Suprapubic skin (tissue), 4 donors: ENCODE measurements at regions not wholly inside any gene's neighbourhood (a gene's known extent, or its start where the extent isn't known, plus 50 kb on each side); places are given as distances from the start of the nearest gene placed in this dataset.

Experiments
- EP300 ChIP-seq: sonication (generic); formaldehyde crosslinking; IDR thresholded peaks from one replicate; pipeline ENCODE4 v1.6.1; 2017; ENCODE audit warnings: antibody characterized with exemption
- POLR2A ChIP-seq, 2 donors: fragments of 450-650 bp; IDR thresholded peaks; one replicate each; pipeline ENCODE4 v1.6.1; 2017; ENCODE audit warnings: antibody characterized with exemption in 2 of 2, mild to moderate bottlenecking in 2 of 2, moderate library complexity in 2 of 2
- POLR2AphosphoS5 ChIP-seq, 3 donors: sonication (generic); formaldehyde crosslinking; IDR thresholded peaks; one replicate each; pipeline ENCODE4 v1.6.1; 2017; ENCODE audit warnings: antibody characterized with exemption in 3 of 3
- TF ChIP-seq, protein P1 (sequence below), 2 donors: fragments of 200-600 bp in 1 of 2; fragments of 450-650 bp in 1 of 2; sonication (generic) in 1 of 2; IDR thresholded peaks; one replicate each; pipeline ENCODE4 v1.5.1; 2016 to 2019; ENCODE audit warnings: antibody characterized with exemption in 2 of 2, mild to moderate bottlenecking in 1 of 2, moderate library complexity in 1 of 2

DNA sequence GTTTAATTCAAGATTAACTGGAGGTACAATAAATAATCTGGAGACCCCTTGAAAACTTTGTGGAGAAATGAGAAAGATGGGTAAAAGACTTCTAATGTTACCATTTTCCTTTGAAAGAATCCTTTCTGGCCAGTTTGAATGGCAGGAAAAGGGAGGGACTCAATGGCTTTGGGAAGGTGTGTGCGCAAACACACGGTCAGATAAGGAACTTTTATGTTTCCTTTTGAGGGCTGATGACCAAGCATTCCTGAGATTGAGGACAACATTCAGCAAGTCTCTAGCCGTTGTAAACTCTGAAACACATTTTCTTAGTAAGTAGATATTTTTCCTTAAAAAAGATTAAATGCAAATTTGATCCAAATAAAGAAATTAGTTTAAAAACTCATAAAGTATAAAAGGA is 909.7 kb upstream of the TENM4 start:
- TF ChIP-seq POLR2A (IDR thresholded peaks at IDR 0.05), result no peak
- TF ChIP-seq, protein P1, sequence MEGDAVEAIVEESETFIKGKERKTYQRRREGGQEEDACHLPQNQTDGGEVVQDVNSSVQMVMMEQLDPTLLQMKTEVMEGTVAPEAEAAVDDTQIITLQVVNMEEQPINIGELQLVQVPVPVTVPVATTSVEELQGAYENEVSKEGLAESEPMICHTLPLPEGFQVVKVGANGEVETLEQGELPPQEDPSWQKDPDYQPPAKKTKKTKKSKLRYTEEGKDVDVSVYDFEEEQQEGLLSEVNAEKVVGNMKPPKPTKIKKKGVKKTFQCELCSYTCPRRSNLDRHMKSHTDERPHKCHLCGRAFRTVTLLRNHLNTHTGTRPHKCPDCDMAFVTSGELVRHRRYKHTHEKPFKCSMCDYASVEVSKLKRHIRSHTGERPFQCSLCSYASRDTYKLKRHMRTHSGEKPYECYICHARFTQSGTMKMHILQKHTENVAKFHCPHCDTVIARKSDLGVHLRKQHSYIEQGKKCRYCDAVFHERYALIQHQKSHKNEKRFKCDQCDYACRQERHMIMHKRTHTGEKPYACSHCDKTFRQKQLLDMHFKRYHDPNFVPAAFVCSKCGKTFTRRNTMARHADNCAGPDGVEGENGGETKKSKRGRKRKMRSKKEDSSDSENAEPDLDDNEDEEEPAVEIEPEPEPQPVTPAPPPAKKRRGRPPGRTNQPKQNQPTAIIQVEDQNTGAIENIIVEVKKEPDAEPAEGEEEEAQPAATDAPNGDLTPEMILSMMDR (IDR thresholded peaks at IDR 0.05), result no peak
- TF ChIP-seq POLR2AphosphoS5 (IDR thresholded peaks at IDR 0.05), result no peak
- TF ChIP-seq EP300, result no peak
